ENCODE measurements at regions not wholly inside any gene's neighbourhood (a gene's known extent, or its start where the extent isn't known, plus 50 kb on each side); places are given as distances from the start of the nearest gene placed in this dataset.

GRCh38 chr10:118950997-118951637 lies 78.4 kb upstream of the NANOS1 start:
- Histone ChIP-seq H3K36me3 (ENCODE audit: control insufficient read depth in 2 of 2, extremely low read depth in 1 of 2, insufficient read depth in 2 of 2, low read length in 2 of 2) (no peaks in the 10 kb centered on the region), H3K79me2 (ENCODE audit: control insufficient read depth, insufficient read depth, low read length) (no peaks in the 10 kb centered on the region), H3K4me2 (ENCODE audit: control insufficient read depth, extremely low read depth, insufficient read depth, low read depth, low read length) (no peak overlapping the region), H3K4me1 (ENCODE audit: control insufficient read depth, extremely low read depth, insufficient read depth, low read length) (peaks cover 17% of the 10 kb centered on the region), H3K27me3 (ENCODE audit: control insufficient read depth, extremely low read depth, insufficient read depth, low read length) (no peaks in the 10 kb centered on the region), H2AFZ (ENCODE audit: control insufficient read depth, low read length) (no peak overlapping the region), H4K20me1 (ENCODE audit: control insufficient read depth, extremely low read depth, insufficient read depth, low read length) (no peaks in the 10 kb centered on the region), H3K9me3 (ENCODE audit: control insufficient read depth, low read depth, low read length) (no peaks in the 10 kb centered on the region), H3K9me1 (ENCODE audit: control insufficient read depth, extremely low read depth, insufficient read depth, low read length) (no peaks in the 10 kb centered on the region), H3K27ac (ENCODE audit: control insufficient read depth, insufficient read depth, low read length) (no peak overlapping the region), H3K4me3 (ENCODE audit: control insufficient read depth in 2 of 3, extremely low read depth in 1 of 3, insufficient read depth in 2 of 3, low read depth in 1 of 3, low read length in 3 of 3) (no peak overlapping the region), H3K9ac (ENCODE audit: control insufficient read depth, extremely low read depth, insufficient read depth, low read length) (no peak overlapping the region)
- dilution Hi-C loops (cut with MboI; ENCODE audit: extremely low pct_ligation_motif_present, low sequenced_read_pairs) = no loop called here
- DNase-seq (ENCODE audit: low read depth, low spot score) (no peak), FAIRE-seq (no peak)
- no peak for TF ChIP-seq EZH2 (IDR thresholded peaks at IDR 0.05; ENCODE audit: low read length)
- no peak for TF ChIP-seq CTCF (optimal IDR thresholded peaks at IDR 0.05 in 1 of 3, IDR thresholded peaks at IDR 0.05 in 1 of 3, conservative IDR thresholded peaks at IDR 0.05 in 1 of 3; ENCODE audit: extremely low read depth in 1 of 3, insufficient read depth in 2 of 3, low read length in 3 of 3)

GRCh38 chr10:118952493-118953295 lies 76.8 kb upstream of the NANOS1 start:
- no peaks in the 10 kb centered on the region for H3K9me3 ChIP-seq (ENCODE audit: control insufficient read depth, low read depth, low read length)
- FAIRE-seq = no peak
- H4K20me1 ChIP-seq (ENCODE audit: control insufficient read depth, extremely low read depth, insufficient read depth, low read length) = no peaks in the 10 kb centered on the region
- no peak overlapping the region for H3K4me2 ChIP-seq (ENCODE audit: control insufficient read depth, extremely low read depth, insufficient read depth, low read depth, low read length)
- no peaks in the 10 kb centered on the region for H3K79me2 ChIP-seq (ENCODE audit: control insufficient read depth, insufficient read depth, low read length)
- H3K27ac ChIP-seq (ENCODE audit: control insufficient read depth, insufficient read depth, low read length) = no peak overlapping the region
- H3K9ac ChIP-seq (ENCODE audit: control insufficient read depth, extremely low read depth, insufficient read depth, low read length) = no peak overlapping the region
- dilution Hi-C loops (cut with MboI; ENCODE audit: extremely low pct_ligation_motif_present, low sequenced_read_pairs) = no loop called here
- no peaks in the 10 kb centered on the region for H3K27me3 ChIP-seq (ENCODE audit: control insufficient read depth, extremely low read depth, insufficient read depth, low read length)
- H3K36me3 ChIP-seq (ENCODE audit: control insufficient read depth in 2 of 2, extremely low read depth in 1 of 2, insufficient read depth in 2 of 2, low read length in 2 of 2) = no peaks in the 10 kb centered on the region
- no peak overlapping the region for H2AFZ ChIP-seq (ENCODE audit: control insufficient read depth, low read length)
- H3K9me1 ChIP-seq (ENCODE audit: control insufficient read depth, extremely low read depth, insufficient read depth, low read length) = no peaks in the 10 kb centered on the region
- H3K4me1 ChIP-seq (ENCODE audit: control insufficient read depth, extremely low read depth, insufficient read depth, low read length) = peaks cover 17% of the 10 kb centered on the region
- H3K4me3 ChIP-seq (ENCODE audit: control insufficient read depth in 2 of 3, extremely low read depth in 1 of 3, insufficient read depth in 2 of 3, low read depth in 1 of 3, low read length in 3 of 3) = no peak overlapping the region
- DNase-seq (ENCODE audit: low read depth, low spot score) = no peak
- TF ChIP-seq CTCF (optimal IDR thresholded peaks at IDR 0.05 in 1 of 3, IDR thresholded peaks at IDR 0.05 in 1 of 3, conservative IDR thresholded peaks at IDR 0.05 in 1 of 3; ENCODE audit: extremely low read depth in 1 of 3, insufficient read depth in 2 of 3, low read length in 3 of 3) (no peak), EZH2 (IDR thresholded peaks at IDR 0.05; ENCODE audit: low read length) (no peak)

Measured in keratinocyte (primary cell).